SU-DHL-6 (cell line): ENCODE measurements at regions not wholly inside any gene's neighbourhood (a gene's known extent, or its start where the extent isn't known, plus 50 kb on each side); places are given as distances from the start of the nearest gene placed in this dataset.

Experiments
- H2AFZ ChIP-seq: fragments of 200-600 bp; sonication (generic); 2 replicates; pipeline ENCODE4 v1.6.1; 2014; ENCODE audit warnings: low read depth, mild to moderate bottlenecking, moderate library complexity, mixed read lengths, antibody characterized with exemption, low read length; ENCODE audit not compliant: severe bottlenecking
- H3F3A ChIP-seq: fragments of 200-600 bp; shearing (Covaris generic); 2 replicates; pipeline ENCODE4 v1.6.0; 2016; ENCODE audit warnings: antibody characterized with exemption, mild to moderate bottlenecking; ENCODE audit not compliant: insufficient read depth
- H3K27ac ChIP-seq: fragments of 200-600 bp; sonication (generic); 2 replicates; pipeline ENCODE4 v1.5.1; 2016; ENCODE audit warnings: low read depth, mild to moderate bottlenecking, low read length, moderate library complexity, mixed read lengths
- H3K27me3 ChIP-seq: fragments of 200-600 bp; sonication (generic), shearing (Covaris generic); 2 replicates; pipeline ENCODE4 v1.6.0; 2014; ENCODE audit warnings: mild to moderate bottlenecking, low read length
- H3K36me3 ChIP-seq: fragments of 200-600 bp; sonication (generic); 2 replicates; pipeline ENCODE4 v1.6.1; 2014; ENCODE audit warnings: mild to moderate bottlenecking, low read length, mixed read lengths
- H3K4me2 ChIP-seq: fragments of 300-600, 200-600 bp; shearing (Covaris generic), sonication (generic); 2 replicates; pipeline ENCODE4 v1.6.0; 2014; ENCODE audit warnings: low read length, low read depth, mild to moderate bottlenecking; ENCODE audit not compliant: poor library complexity, severe bottlenecking
- H3K4me3 ChIP-seq: fragments of 200-600 bp; sonication (generic); 2 replicates; pipeline ENCODE4 v1.5.1; 2014; ENCODE audit warnings: antibody characterized with exemption, low read length, mild to moderate bottlenecking, mixed read lengths; ENCODE audit not compliant: insufficient read depth, poor library complexity, severe bottlenecking
- H3K79me2 ChIP-seq: fragments of 200-600 bp; sonication (generic); 2 replicates; pipeline ENCODE4 v1.6.1; 2014; ENCODE audit warnings: mild to moderate bottlenecking, low read length, moderate library complexity; ENCODE audit not compliant: insufficient read depth
- H3K9ac ChIP-seq: fragments of 200-600 bp; sonication (generic); 2 replicates; pipeline ENCODE4 v1.7.0; 2014; ENCODE audit warnings: mild to moderate bottlenecking, low read length
- H3K9me2 ChIP-seq: fragments of 200-600 bp; sonication (generic); replicated peaks from 2 replicates; pipeline ENCODE4 v1.6.1; 2014; ENCODE audit warnings: low read length; ENCODE audit not compliant: insufficient read depth
- H3K9me3 ChIP-seq: fragments of 200-600 bp; sonication (generic); 2 replicates; pipeline ENCODE4 v1.6.1; 2014; ENCODE audit warnings: low read length, mixed read lengths; ENCODE audit not compliant: insufficient read depth
- H4K20me1 ChIP-seq: fragments of 200-600 bp; sonication (generic); 2 replicates; pipeline ENCODE4 v1.6.1; 2014; ENCODE audit warnings: low read depth, mild to moderate bottlenecking, antibody characterized with exemption, low read length, moderate library complexity, mixed read lengths
- EZH2phosphoT487 ChIP-seq: fragments of 200-600 bp; sonication (generic), shearing (Covaris generic); conservative IDR thresholded peaks from 2 replicates; pipeline ENCODE4 v1.6.1; 2018; ENCODE audit warnings: mild to moderate bottlenecking, antibody characterized with exemption, low read length, moderate library complexity, mixed read lengths
- TF ChIP-seq, protein P1 (sequence below): fragments of 200-600 bp; sonication (generic); IDR thresholded peaks from one replicate; pipeline ENCODE4 v1.5.1; 2017; ENCODE audit warnings: antibody characterized with exemption, mild to moderate bottlenecking, low read length, moderate library complexity; ENCODE audit not compliant: insufficient read depth, poor library complexity, severe bottlenecking

DNA sequence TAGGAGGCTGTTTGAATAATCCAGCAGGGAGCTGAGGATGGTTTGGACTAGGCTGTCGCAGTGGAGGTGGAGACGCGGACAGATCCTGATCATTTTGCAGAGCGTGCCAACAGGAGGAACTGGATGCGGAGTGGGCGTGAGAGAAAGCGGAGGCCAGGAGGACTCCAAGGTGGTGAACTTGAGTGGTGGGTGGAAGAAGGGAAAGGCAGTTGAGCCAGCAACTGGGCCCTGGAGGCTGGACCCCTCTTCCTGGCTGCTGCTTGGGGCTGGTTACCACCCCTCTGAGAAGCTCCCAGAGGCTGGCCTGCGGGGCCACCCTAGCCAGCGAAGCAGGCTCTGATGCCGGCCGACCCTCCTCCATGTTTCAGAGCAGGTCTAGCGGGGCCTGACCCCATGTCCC lies 56.8 kb upstream of the KCNA1 start:
- TF ChIP-seq EZH2phosphoT487 = no peak
- TF ChIP-seq, protein P1, sequence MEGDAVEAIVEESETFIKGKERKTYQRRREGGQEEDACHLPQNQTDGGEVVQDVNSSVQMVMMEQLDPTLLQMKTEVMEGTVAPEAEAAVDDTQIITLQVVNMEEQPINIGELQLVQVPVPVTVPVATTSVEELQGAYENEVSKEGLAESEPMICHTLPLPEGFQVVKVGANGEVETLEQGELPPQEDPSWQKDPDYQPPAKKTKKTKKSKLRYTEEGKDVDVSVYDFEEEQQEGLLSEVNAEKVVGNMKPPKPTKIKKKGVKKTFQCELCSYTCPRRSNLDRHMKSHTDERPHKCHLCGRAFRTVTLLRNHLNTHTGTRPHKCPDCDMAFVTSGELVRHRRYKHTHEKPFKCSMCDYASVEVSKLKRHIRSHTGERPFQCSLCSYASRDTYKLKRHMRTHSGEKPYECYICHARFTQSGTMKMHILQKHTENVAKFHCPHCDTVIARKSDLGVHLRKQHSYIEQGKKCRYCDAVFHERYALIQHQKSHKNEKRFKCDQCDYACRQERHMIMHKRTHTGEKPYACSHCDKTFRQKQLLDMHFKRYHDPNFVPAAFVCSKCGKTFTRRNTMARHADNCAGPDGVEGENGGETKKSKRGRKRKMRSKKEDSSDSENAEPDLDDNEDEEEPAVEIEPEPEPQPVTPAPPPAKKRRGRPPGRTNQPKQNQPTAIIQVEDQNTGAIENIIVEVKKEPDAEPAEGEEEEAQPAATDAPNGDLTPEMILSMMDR = no peak
- H3K27me3 ChIP-seq = no peaks in the 10 kb centered on the region

DNA sequence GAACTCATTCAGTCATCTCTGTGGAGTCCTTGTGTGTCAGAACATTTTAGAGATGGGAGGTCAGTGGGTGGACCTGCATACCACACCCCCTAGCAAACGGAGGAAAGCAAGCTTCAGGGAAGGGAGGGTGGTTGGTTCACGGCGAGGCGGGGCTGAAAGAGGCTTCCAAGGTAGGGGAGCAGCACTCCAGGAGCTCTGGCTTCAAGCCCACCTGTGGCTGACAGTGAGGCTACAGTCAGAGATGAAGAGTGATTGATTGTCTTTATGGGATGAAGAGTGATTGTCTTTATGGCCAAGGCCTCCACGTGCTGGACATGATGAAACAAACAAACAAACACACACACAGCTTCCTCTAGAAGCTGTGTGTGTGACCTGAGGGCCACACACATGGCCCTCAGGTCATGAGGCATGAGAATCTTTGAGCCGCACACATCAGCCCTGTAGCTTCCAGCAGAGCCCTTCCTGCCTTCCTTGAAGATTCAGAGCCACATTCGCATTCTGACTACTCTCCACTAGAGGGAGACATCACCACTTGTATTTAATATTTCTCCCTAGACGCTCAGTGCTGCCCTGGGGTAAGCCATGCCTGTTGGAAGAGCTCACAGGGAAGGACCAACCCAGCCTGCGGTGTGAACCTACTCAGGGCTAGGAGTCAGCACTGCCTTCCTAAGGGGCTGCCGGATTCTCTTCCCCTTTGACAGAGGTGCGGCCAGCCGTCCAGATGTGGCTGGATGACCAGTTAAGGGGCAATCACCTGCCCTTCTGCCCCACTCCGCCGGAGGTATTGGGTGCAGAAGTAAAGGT lies 54.4 kb upstream of the KCNA1 start:
- no peaks in the 10 kb centered on the region for H3K79me2 ChIP-seq
- no peak overlapping the region for H3K4me2 ChIP-seq
- H4K20me1 ChIP-seq = no peaks in the 10 kb centered on the region
- no peak overlapping the region for H3K9ac ChIP-seq
- H3F3A ChIP-seq = no peaks in the 10 kb centered on the region
- H3K9me2 ChIP-seq = no peaks in the 10 kb centered on the region
- no peak for TF ChIP-seq EZH2phosphoT487
- TF ChIP-seq, protein P1 = peak; percentile 34
- no peak overlapping the region for H3K4me3 ChIP-seq
- H3K9me3 ChIP-seq = no peaks in the 10 kb centered on the region
- H3K36me3 ChIP-seq = no peaks in the 10 kb centered on the region
- H3K27ac ChIP-seq = no peak overlapping the region
- H2AFZ ChIP-seq = no peak overlapping the region
- no peaks in the 10 kb centered on the region for H3K27me3 ChIP-seq

More for the DNA sequence above, 56.8 kb upstream of the KCNA1 start:
- Histone ChIP-seq H2AFZ (no peak overlapping the region), H3K9me2 (no peaks in the 10 kb centered on the region), H3F3A (no peaks in the 10 kb centered on the region), H3K4me2 (no peak overlapping the region), H3K79me2 (no peaks in the 10 kb centered on the region), H3K9ac (no peak overlapping the region), H4K20me1 (no peaks in the 10 kb centered on the region), H3K36me3 (no peaks in the 10 kb centered on the region), H3K9me3 (no peaks in the 10 kb centered on the region), H3K27ac (no peak overlapping the region), H3K4me3 (no peak overlapping the region)

DNA sequence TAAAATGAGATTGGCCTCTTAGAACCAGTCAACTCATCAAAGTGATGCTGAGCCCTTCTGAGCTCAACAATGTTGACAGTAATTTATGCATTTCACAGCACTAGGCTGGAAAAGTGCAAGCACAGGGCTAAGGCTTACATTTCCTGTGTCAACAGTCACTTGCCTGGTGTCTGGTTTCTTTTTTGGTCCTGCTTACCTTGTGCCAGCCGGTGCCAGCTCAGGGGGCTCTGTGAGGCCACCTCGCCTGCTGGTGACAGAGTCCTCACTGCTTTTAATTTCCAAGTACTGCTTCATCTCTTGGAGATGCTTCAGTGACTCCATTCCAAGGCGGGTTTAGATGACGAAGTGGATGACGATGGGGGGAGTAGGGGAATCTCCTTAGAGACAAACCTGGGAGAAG lies 53.1 kb upstream of the KCNA1 start:
- Histone ChIP-seq H3K27me3 (no peaks in the 10 kb centered on the region), H3K36me3 (no peaks in the 10 kb centered on the region)

More for the DNA sequence above, 53.1 kb upstream of the KCNA1 start:
- H4K20me1 ChIP-seq = no peaks in the 10 kb centered on the region
- H3K9ac ChIP-seq = no peak overlapping the region
- TF ChIP-seq, protein P1 = no peak
- TF ChIP-seq EZH2phosphoT487 = no peak
- H2AFZ ChIP-seq = no peak overlapping the region
- no peaks in the 10 kb centered on the region for H3F3A ChIP-seq
- H3K27ac ChIP-seq = no peak overlapping the region
- no peaks in the 10 kb centered on the region for H3K9me3 ChIP-seq
- no peak overlapping the region for H3K4me3 ChIP-seq
- no peak overlapping the region for H3K4me2 ChIP-seq
- no peaks in the 10 kb centered on the region for H3K79me2 ChIP-seq
- H3K9me2 ChIP-seq = no peaks in the 10 kb centered on the region
